Lower leg skin (tissue), 4 donors: ENCODE measurements at regions not wholly inside any gene's neighbourhood (a gene's known extent, or its start where the extent isn't known, plus 50 kb on each side); places are given as distances from the start of the nearest gene placed in this dataset.

Experiments used
- DNase-seq, 2 donors: peaks; one replicate each; pipeline ENCODE4 v3.0.0-alpha.2; 2019; ENCODE audit warnings: low spot score in 2 of 2
- H3K4me3 ChIP-seq: fragments of 200-600 bp; sonication (generic); 2 replicates; pipeline ENCODE4 v1.5.1; 2017; ENCODE audit warnings: mild to moderate bottlenecking, low read depth; ENCODE audit not compliant: poor library complexity, severe bottlenecking
- POLR2A ChIP-seq, 2 donors: fragments of 450-650 bp; IDR thresholded peaks; one replicate each; pipeline ENCODE4 v1.6.1; 2016 to 2017; ENCODE audit warnings: antibody characterized with exemption in 2 of 2, mild to moderate bottlenecking in 1 of 2, moderate library complexity in 1 of 2
- WGBS, 2 donors: methylation state at CpG; one replicate each; pipeline ENCODE4 v1.1.5; 2018; 5-methylcytosine and 5-hydroxymethylcytosine counted together
- intact Hi-C: fragments of 100-400 bp; cut with DNase I; formaldehyde crosslinking; loops from one replicate; pipeline ENCODE4 v1.15.0; 2023; ENCODE audit warnings: low total_unique reads
- TF ChIP-seq, protein P1 (sequence below), 3 donors: fragments of 450-650 bp; IDR thresholded peaks; one replicate each; pipeline ENCODE4 v1.5.1; 2016; ENCODE audit warnings: antibody characterized with exemption in 3 of 3, mild to moderate bottlenecking in 3 of 3, moderate library complexity in 2 of 3

DNA sequence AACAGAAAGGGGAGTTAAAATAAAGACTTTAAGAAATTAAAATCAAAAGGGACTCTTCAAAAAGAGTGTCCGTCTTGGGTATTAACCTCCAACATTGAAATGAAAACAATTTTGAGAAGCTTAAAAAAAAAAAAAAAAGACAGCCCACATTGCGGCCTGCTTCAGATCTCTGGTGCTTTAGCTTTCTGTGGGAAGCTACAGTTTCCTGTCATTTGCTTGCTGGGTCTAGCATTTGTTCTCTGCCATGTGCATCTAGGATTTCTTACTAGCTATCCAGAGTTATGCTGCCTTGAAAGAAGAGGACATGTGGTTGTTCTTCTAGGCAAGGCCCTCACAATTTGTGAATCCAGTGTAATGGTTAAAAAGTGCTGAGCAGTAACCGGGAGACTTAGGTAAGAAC lies 375.3 kb downstream of the SLC4A3 start:
- no peak for TF ChIP-seq POLR2A (IDR thresholded peaks at IDR 0.05)
- TF ChIP-seq, protein P1, sequence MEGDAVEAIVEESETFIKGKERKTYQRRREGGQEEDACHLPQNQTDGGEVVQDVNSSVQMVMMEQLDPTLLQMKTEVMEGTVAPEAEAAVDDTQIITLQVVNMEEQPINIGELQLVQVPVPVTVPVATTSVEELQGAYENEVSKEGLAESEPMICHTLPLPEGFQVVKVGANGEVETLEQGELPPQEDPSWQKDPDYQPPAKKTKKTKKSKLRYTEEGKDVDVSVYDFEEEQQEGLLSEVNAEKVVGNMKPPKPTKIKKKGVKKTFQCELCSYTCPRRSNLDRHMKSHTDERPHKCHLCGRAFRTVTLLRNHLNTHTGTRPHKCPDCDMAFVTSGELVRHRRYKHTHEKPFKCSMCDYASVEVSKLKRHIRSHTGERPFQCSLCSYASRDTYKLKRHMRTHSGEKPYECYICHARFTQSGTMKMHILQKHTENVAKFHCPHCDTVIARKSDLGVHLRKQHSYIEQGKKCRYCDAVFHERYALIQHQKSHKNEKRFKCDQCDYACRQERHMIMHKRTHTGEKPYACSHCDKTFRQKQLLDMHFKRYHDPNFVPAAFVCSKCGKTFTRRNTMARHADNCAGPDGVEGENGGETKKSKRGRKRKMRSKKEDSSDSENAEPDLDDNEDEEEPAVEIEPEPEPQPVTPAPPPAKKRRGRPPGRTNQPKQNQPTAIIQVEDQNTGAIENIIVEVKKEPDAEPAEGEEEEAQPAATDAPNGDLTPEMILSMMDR (IDR thresholded peaks at IDR 0.05) = no peak
- WGBS, 2 donors = 89 to 90% methylated on average over 3 of the region's 3 CpGs
- intact Hi-C loops = no loop called here
- no peak overlapping the region for H3K4me3 ChIP-seq
- DNase-seq = no peak

DNA sequence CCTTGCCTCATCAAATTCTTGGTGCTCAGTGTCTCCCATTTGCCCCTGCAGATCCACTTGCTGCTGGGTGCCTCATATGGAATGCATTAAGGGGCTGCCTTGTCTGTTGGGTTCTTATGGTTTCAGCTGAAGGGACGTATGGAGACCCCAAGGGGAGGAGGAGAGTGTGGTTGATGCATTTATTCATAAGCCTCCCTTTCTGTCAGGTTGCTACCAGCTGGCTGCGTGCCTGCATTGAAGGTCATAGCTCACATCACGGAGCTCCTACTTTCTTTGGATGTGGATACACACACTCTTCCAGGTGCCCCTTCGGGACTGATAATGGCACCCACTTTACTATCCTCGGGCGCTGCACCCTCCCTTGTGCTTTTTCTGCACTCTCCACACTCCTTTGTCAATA lies 377.9 kb downstream of the SLC4A3 start:
- no peak for DNase-seq
- intact Hi-C loops = no loop called here
- TF ChIP-seq, protein P1 (IDR thresholded peaks at IDR 0.05) = no peak
- TF ChIP-seq POLR2A (IDR thresholded peaks at IDR 0.05) = no peak
- 89 to 95% methylated on average over 6 of the region's 6 CpGs for WGBS, 2 donors
- H3K4me3 ChIP-seq = no peak overlapping the region

DNA sequence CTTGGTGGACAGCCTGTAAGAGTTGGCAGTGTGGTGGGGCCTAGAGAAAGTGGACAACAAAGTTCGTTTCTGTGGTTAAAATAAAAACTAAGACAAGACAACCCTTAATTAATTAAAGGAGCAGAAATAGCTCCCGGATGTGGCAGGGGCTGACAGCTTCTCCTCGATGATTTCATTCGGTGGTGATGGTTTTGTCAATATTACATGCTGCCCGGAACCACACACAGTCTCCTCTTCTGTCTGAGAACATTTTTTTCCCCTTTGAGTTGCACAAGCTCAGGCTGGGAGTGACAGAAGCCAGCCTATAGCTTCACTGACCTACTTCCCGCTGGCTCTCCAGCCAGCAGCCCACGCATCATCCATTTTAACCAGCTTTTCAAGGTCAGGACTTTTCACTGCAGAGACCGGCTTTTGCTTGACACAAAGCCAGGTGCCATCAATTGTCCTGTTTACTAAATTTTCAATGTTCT lies 378.8 kb downstream of the SLC4A3 start:
- 68 to 70% methylated on average over 8 of the region's 8 CpGs for WGBS, 2 donors
- TF ChIP-seq, protein P1 (IDR thresholded peaks at IDR 0.05) = no peak
- TF ChIP-seq POLR2A (IDR thresholded peaks at IDR 0.05) = no peak
- no peak for DNase-seq
- intact Hi-C loops = no loop called here
- H3K4me3 ChIP-seq = no peak overlapping the region

DNA sequence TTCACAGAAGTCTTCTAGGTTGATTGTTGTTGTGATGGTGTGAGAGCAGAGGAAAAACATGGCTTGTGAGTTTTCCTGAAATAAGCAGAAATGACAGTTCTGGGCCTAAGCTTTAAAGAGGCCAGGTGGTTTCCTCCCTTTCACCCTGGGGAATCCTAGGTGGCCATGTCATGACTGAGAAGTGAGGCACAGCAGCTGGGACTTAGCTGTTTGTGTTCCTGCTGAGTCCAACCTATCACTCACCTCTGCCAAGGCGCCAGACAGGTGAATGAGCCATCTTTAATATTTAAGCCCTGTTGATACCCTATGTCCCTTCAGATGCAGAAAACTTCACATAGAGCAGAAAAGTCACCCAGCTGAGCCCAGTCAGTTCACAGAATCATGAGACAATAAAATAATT lies 384.4 kb downstream of the SLC4A3 start:
- TF ChIP-seq POLR2A (IDR thresholded peaks at IDR 0.05) = no peak
- TF ChIP-seq, protein P1 (IDR thresholded peaks at IDR 0.05) = no peak
- no peak overlapping the region for H3K4me3 ChIP-seq
- intact Hi-C loops = no loop called here
- 94 to 95% methylated on average over 1 of the region's 1 CpG for whole genome bisulfite sequencing, 2 donors
- no peak for DNase-seq

DNA sequence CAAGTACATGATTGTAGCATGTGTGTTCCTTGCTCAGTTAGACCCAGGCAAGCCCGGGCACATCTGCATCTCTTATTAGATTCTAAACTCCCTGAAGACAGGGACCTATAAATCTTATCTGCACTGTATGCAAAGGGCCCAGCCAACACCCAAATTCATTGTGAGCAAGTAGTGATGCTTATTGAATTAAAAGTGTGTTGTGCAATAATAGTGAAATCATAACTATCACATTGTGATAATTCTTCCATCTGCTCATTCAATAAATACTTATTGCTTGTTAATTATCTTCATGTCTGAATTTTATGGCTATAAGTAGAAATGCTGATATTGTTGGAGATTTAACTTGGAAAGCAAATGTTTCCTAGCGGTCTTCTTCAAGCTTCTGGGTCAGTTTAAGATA lies 387.5 kb downstream of the SLC4A3 start:
- 81 to 84% methylated on average over 2 of the region's 2 CpGs for WGBS, 2 donors
- DNase-seq = no peak
- intact Hi-C loops = no loop called here
- H3K4me3 ChIP-seq = no peak overlapping the region
- TF ChIP-seq, protein P1 (IDR thresholded peaks at IDR 0.05) = no peak
- TF ChIP-seq POLR2A (IDR thresholded peaks at IDR 0.05) = no peak

DNA sequence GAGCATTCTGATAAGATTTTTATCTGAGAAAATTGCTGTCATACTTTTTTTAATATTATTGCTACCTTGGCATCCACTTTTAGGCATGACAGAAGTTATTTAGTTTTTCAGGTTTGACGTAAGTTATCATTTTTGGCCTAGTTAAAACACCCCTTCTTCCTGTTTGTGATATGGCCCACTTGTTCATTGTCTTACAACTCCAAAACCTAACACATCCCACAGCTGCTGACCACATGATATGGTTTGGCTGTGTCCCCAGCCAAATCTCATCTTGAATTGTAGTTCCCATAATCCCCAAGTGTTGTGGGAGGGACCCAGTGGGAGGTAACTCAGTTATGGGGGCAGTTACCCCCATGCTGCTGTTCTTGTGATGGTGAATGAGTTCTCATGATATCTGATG lies 388.1 kb downstream of the SLC4A3 start:
- no peak for TF ChIP-seq POLR2A (IDR thresholded peaks at IDR 0.05)
- TF ChIP-seq, protein P1 (IDR thresholded peaks at IDR 0.05) = no peak
- 54 to 75% methylated on average over 1 of the region's 1 CpG for WGBS, 2 donors
- intact Hi-C loops = no loop called here
- H3K4me3 ChIP-seq = no peak overlapping the region
- DNase-seq = no peak
